IMR-90 (cell line): ENCODE measurements at regions not wholly inside any gene's neighbourhood (a gene's known extent, or its start where the extent isn't known, plus 50 kb on each side); places are given as distances from the start of the nearest gene placed in this dataset.
"Not testable (repeated sequence)": the region's sequence is repeated elsewhere in the genome, so short reads cannot be mapped to it uniquely, and the experiment has no call there.

Source experiments
- ATAC-seq: fragments of 200-7000 bp; cut with Tn5 transposase; 2 replicates; pipeline ENCODE4 v1.9.1; 2020; ENCODE audit warnings: low read depth, mild to moderate bottlenecking, moderate library complexity
- BruUV-seq: library from RNA; stranded (reverse); fragments of 400-500 nt; replicated peaks from 2 replicates; lab custom pipeline; 2021; lab: Mats Ljungman, UMichigan
- CTCF ChIA-PET: fragments of 300-600 bp; formaldehyde crosslinking; extraction: SDS; loops from one replicate; lab custom pipeline; 2021; ENCODE audit warnings: antibody characterized with exemption; lab: Yijun Ruan, JAX
- POLR2A ChIA-PET: fragments of 300-600 bp; sonication (Branson Sonifier 250); formaldehyde crosslinking; loops from one replicate; lab custom pipeline; 2022; ENCODE audit warnings: antibody characterized with exemption; ENCODE audit not compliant: unreplicated experiment; lab: Charles Lee
- DNase-seq: peaks from one replicate; pipeline ENCODE4 v3.0.0; 2013
- H2AFZ ChIP-seq: replicated peaks from 2 replicates; pipeline ENCODE3; 2013; ENCODE audit warnings: low read length, mild to moderate bottlenecking; ENCODE audit not compliant: poor library complexity
- H2AK5ac ChIP-seq: 2 replicates; pipeline ENCODE4 v1.6.1; 2013; ENCODE audit warnings: low read depth, low read length, inconsistent platforms
- H2AK9ac ChIP-seq: replicated peaks from 2 replicates; pipeline ENCODE3; 2013; ENCODE audit warnings: mild to moderate bottlenecking, low read depth, low read length, moderate library complexity; ENCODE audit not compliant: poor library complexity
- H2BK120ac ChIP-seq: 2 replicates; pipeline ENCODE4 v1.6.1; 2013; ENCODE audit warnings: low read depth, low read length, inconsistent platforms
- H2BK15ac ChIP-seq: 3 replicates; pipeline ENCODE4 v1.6.1; 2013; ENCODE audit warnings: low read depth, low read length, inconsistent platforms
- H2BK20ac ChIP-seq: 2 replicates; pipeline ENCODE4 v1.6.1; 2013; ENCODE audit warnings: low read depth, mild to moderate bottlenecking, inconsistent platforms, low read length, moderate library complexity
- H2BK5ac ChIP-seq: 2 replicates; pipeline ENCODE4 v1.6.1; 2013; ENCODE audit warnings: mild to moderate bottlenecking, low read depth, low read length, inconsistent platforms; ENCODE audit not compliant: poor library complexity, severe bottlenecking
- H3K14ac ChIP-seq: replicated peaks from 2 replicates; pipeline ENCODE4 v1.6.1; 2013; ENCODE audit warnings: low read depth, low read length, inconsistent platforms
- H3K18ac ChIP-seq: 2 replicates; pipeline ENCODE4 v1.6.1; 2013; ENCODE audit warnings: low read depth, low read length, control low read depth
- H3K23ac ChIP-seq: 2 replicates; pipeline ENCODE4 v1.6.1; 2013; ENCODE audit warnings: low read depth, low read length, inconsistent platforms
- H3K27ac ChIP-seq: 2 replicates; pipeline ENCODE4 v1.5.1; 2013; ENCODE audit warnings: mild to moderate bottlenecking, control low read depth, low read length; ENCODE audit not compliant: insufficient read depth
- H3K27me3 ChIP-seq: 2 replicates; pipeline ENCODE4 v1.6.1; 2013; ENCODE audit warnings: low read length; ENCODE audit not compliant: control insufficient read depth, insufficient read depth
- H3K36me3 ChIP-seq: 2 replicates; pipeline ENCODE4 v1.6.1; 2013; ENCODE audit warnings: low read length, mixed read lengths; ENCODE audit not compliant: control insufficient read depth, insufficient read depth
- H3K4ac ChIP-seq: 2 replicates; pipeline ENCODE4 v1.6.1; 2013; ENCODE audit warnings: low read depth, low read length, inconsistent platforms
- H3K4me1 ChIP-seq: 2 replicates; pipeline ENCODE4 v1.6.1; 2013; ENCODE audit warnings: low read length, mixed read lengths; ENCODE audit not compliant: control insufficient read depth, insufficient read depth
- H3K4me2 ChIP-seq: 2 replicates; pipeline ENCODE4 v1.6.1; 2013; ENCODE audit warnings: low read depth, mild to moderate bottlenecking, control low read depth, low read length, moderate library complexity
- H3K4me3 ChIP-seq: 2 replicates; pipeline ENCODE4 v1.5.1; 2013; ENCODE audit warnings: low read depth, mild to moderate bottlenecking, control low read depth, low read length, moderate library complexity; ENCODE audit not compliant: insufficient read depth
- H3K56ac ChIP-seq: 2 replicates; pipeline ENCODE4 v1.6.1; 2013; ENCODE audit warnings: low read length, inconsistent platforms; ENCODE audit not compliant: insufficient read depth; ENCODE audit errors: extremely low read depth
- H3K79me1 ChIP-seq, 2 experiments: 2 replicates each; pipeline ENCODE4 v1.6.1; 2013; ENCODE audit warnings: low read length in 2 of 2, inconsistent platforms in 1 of 2, low read depth in 1 of 2
- H3K9ac ChIP-seq: 2 replicates; pipeline ENCODE4 v1.6.1; 2013; ENCODE audit warnings: low read depth, low read length, control low read depth
- H3K9me1 ChIP-seq: 2 replicates; pipeline ENCODE4 v1.6.1; 2013; ENCODE audit warnings: low read length, inconsistent platforms; ENCODE audit not compliant: insufficient read depth
- H3K9me3 ChIP-seq: 2 replicates; pipeline ENCODE4 v1.6.1; 2013; ENCODE audit warnings: low read length; ENCODE audit not compliant: control insufficient read depth, insufficient read depth
- H4K20me1 ChIP-seq: 2 replicates; pipeline ENCODE4 v1.6.1; 2013; ENCODE audit warnings: low read length, inconsistent platforms; ENCODE audit not compliant: insufficient read depth
- H4K5ac ChIP-seq: 2 replicates; pipeline ENCODE4 v1.6.1; 2013; ENCODE audit warnings: mild to moderate bottlenecking, low read depth, low read length, control low read depth
- H4K8ac ChIP-seq, 2 experiments: 2 replicates each; pipeline ENCODE4 v1.6.1; 2013; ENCODE audit warnings: low read depth in 2 of 2, low read length in 2 of 2, control low read depth in 1 of 2, inconsistent platforms in 1 of 2
- H4K91ac ChIP-seq: 2 replicates; pipeline ENCODE4 v1.6.1; 2013; ENCODE audit warnings: low read depth, low read length, inconsistent platforms; ENCODE audit not compliant: insufficient read depth
- WGBS, 2 experiments: methylation state at CpG; one replicate each; pipeline versions ENCODE4 v1.1.5 to v1.1.7; 2013; ENCODE audit warnings: missing lambda C conversion rate in 2 of 2; ENCODE audit not compliant: insufficient read length in 1 of 2; ENCODE audit errors: extremely low coverage in 2 of 2; 5-methylcytosine and 5-hydroxymethylcytosine counted together
- dilution Hi-C: fragments of 300-500 bp; cut with HindIII; formaldehyde crosslinking; loops from one replicate; pipeline ENCODE4 v1.14.3; 2018; ENCODE audit warnings: low sequenced_read_pairs; ENCODE audit not compliant: unreplicated experiment
- in situ Hi-C: fragments of 300-500 bp; cut with MboI; formaldehyde crosslinking; loops from 3 replicates; pipeline ENCODE4 v1.14.3; 2019; ENCODE audit warnings: low sequenced_read_pairs, inconsistent platforms, mixed read lengths
- intact Hi-C: fragments of 100-400 bp; cut with micrococcal nuclease; formaldehyde crosslinking; loops from 2 replicates; pipeline ENCODE4 v1.10.0; 2022

GRCh38 chr16:18118684-18119083, 217.9 kb downstream of the NPIPA8 start:
- H3K4me1 ChIP-seq, in situ Hi-C loops, DNase-seq, H3K4me3 ChIP-seq, H3K4me2 ChIP-seq, BruUV-seq, H2AK9ac ChIP-seq, H2AK5ac ChIP-seq, H2BK15ac ChIP-seq, H3K27ac ChIP-seq, H4K5ac ChIP-seq, H3K14ac ChIP-seq, H3K9ac ChIP-seq, H2BK120ac ChIP-seq, H3K79me1 ChIP-seq, H3K56ac ChIP-seq, intact Hi-C loops, H2BK5ac ChIP-seq, POLR2A ChIA-PET, H3K27me3 ChIP-seq, H3K23ac ChIP-seq, H3K4ac ChIP-seq, H4K91ac ChIP-seq, H2BK20ac ChIP-seq, H3K9me1 ChIP-seq, H4K8ac ChIP-seq, H3K36me3 ChIP-seq, ATAC-seq, H2AFZ ChIP-seq, H3K9me3 ChIP-seq, H3K18ac ChIP-seq, dilution Hi-C loops, CTCF ChIA-PET, H4K20me1 ChIP-seq: not testable (repeated sequence)
- no CpG with 5 or more reads among the region's 5 CpGs for WGBS, 2 experiments

- H3K9me1 ChIP-seq, H3K4me3 ChIP-seq, H3K18ac ChIP-seq, POLR2A ChIA-PET, H3K79me1 ChIP-seq, H4K20me1 ChIP-seq, H2AK9ac ChIP-seq, H4K8ac ChIP-seq, CTCF ChIA-PET, H3K4me1 ChIP-seq, H4K91ac ChIP-seq, H2BK15ac ChIP-seq, H3K27me3 ChIP-seq, dilution Hi-C loops, in situ Hi-C loops, BruUV-seq, H3K56ac ChIP-seq, H2AFZ ChIP-seq, intact Hi-C loops, H3K14ac ChIP-seq, H3K9ac ChIP-seq, H2BK120ac ChIP-seq, H3K27ac ChIP-seq, H4K5ac ChIP-seq, H3K9me3 ChIP-seq, H3K4ac ChIP-seq, H2AK5ac ChIP-seq, H2BK20ac ChIP-seq, DNase-seq, H3K36me3 ChIP-seq, H3K23ac ChIP-seq, H2BK5ac ChIP-seq, H3K4me2 ChIP-seq, ATAC-seq: not testable (repeated sequence)
- no CpG with 5 or more reads among the region's 9 CpGs for WGBS, 2 experiments
These were observed 218.5 kb downstream of the NPIPA8 start for GRCh38 chr16:18118071-18118470.
